Gastroesophageal sphincter (tissue), 4 donors: ENCODE measurements at regions not wholly inside any gene's neighbourhood (a gene's known extent, or its start where the extent isn't known, plus 50 kb on each side); places are given as distances from the start of the nearest gene placed in this dataset.
A peak's percentile ranks its signal among the peaks of the same experiment; 100 is the strongest.

Source experiments
- ATAC-seq: fragments of 150-250 bp; one replicate; pipeline ENCODE4 v1.9.1; 2016; ENCODE audit warnings: mild to moderate bottlenecking, moderate library complexity
- H3K27ac ChIP-seq, 4 donors: fragments of 200-600 bp; sonication (generic) in 3 of 4; 1 replicate in 3 of 4; 2 replicates in 1 of 4; pipeline ENCODE4 v1.5.1; 2016 to 2019
- H3K27me3 ChIP-seq: fragments of 200-600 bp; sonication (generic); one replicate; pipeline ENCODE4 v1.5.1; 2019
- H3K36me3 ChIP-seq, 2 donors: fragments of 200-600 bp; sonication (generic); one replicate each; pipeline ENCODE4 v1.5.1; 2019; ENCODE audit warnings: control low read depth in 1 of 2
- H3K4me1 ChIP-seq, 3 donors: fragments of 200-600 bp; sonication (generic); 1 replicate in 2 of 3; 2 replicates in 1 of 3; pipeline ENCODE4 v1.5.1; 2016 to 2019; ENCODE audit warnings: control low read depth in 2 of 3
- H3K4me3 ChIP-seq, 2 donors: fragments of 200-600 bp; sonication (generic); one replicate each; pipeline ENCODE4 v1.5.1; 2019; ENCODE audit warnings: mild to moderate bottlenecking in 1 of 2, moderate library complexity in 1 of 2
- H3K9me3 ChIP-seq, 3 donors: fragments of 200-600 bp; sonication (generic); one replicate each; pipeline ENCODE4 v1.5.1; 2017 to 2019; ENCODE audit warnings: control low read depth in 2 of 3
- CTCF ChIP-seq, 4 experiments: fragments of 200-600 bp in 2 of 4; fragments of 450-650 bp in 2 of 4; sonication (generic) in 1 of 4; IDR thresholded peaks; one replicate each; pipeline ENCODE4 v1.5.1; 2017 to 2019; ENCODE audit warnings: antibody characterized with exemption in 4 of 4, mild to moderate bottlenecking in 2 of 4, moderate library complexity in 2 of 4
- EP300 ChIP-seq: sonication (generic); formaldehyde crosslinking; IDR thresholded peaks from one replicate; pipeline ENCODE4 v1.6.1; 2017; ENCODE audit warnings: antibody characterized with exemption, mild to moderate bottlenecking
- POLR2A ChIP-seq, 2 donors: fragments of 450-650 bp; IDR thresholded peaks; one replicate each; pipeline ENCODE4 v1.6.1; 2017; ENCODE audit warnings: antibody characterized with exemption in 2 of 2, mild to moderate bottlenecking in 2 of 2, moderate library complexity in 1 of 2
- POLR2AphosphoS5 ChIP-seq: sonication (generic); formaldehyde crosslinking; IDR thresholded peaks from one replicate; pipeline ENCODE4 v1.6.1; 2017; ENCODE audit warnings: antibody characterized with exemption
- WGBS, 2 donors: methylation state at CpG; one replicate each; pipeline ENCODE4 v1.1.5; 2018; ENCODE audit warnings: low coverage in 1 of 2; 5-methylcytosine and 5-hydroxymethylcytosine counted together

GRCh38 chr12:115176741-115177400 lies 492.9 kb upstream of the TBX3 start:
- H3K27me3 ChIP-seq: no peaks in the 10 kb centered on the region
- 55 to 68% methylated on average over 2 to 3 of the region's 3 CpGs for WGBS, 2 donors
- H3K9me3 ChIP-seq: no peaks in the 10 kb centered on the region
- H3K4me1 ChIP-seq: peaks cover 0 to 3% (median 0%) of the 10 kb centered on the region in 3 donors
- no peak for ATAC-seq
- H3K4me3 ChIP-seq: no peak overlapping the region
- no peaks in the 10 kb centered on the region for H3K36me3 ChIP-seq
- TF ChIP-seq POLR2AphosphoS5: no peak
- no peak for TF ChIP-seq POLR2A (IDR thresholded peaks at IDR 0.05)
- no peak for TF ChIP-seq EP300
- no peak for TF ChIP-seq CTCF (IDR thresholded peaks at IDR 0.05)
- no peak overlapping the region for H3K27ac ChIP-seq

- H3K27me3 ChIP-seq: no peaks in the 10 kb centered on the region
- H3K27ac ChIP-seq: no peak overlapping the region
- peaks cover 0 to 3% (median 0%) of the 10 kb centered on the region in 3 donors for H3K4me1 ChIP-seq
- no peak for TF ChIP-seq CTCF (IDR thresholded peaks at IDR 0.05)
- no peak for TF ChIP-seq POLR2AphosphoS5
- no peak for TF ChIP-seq POLR2A (IDR thresholded peaks at IDR 0.05)
- TF ChIP-seq EP300: no peak
- ATAC-seq: no peak
- no peaks in the 10 kb centered on the region for H3K9me3 ChIP-seq
- H3K36me3 ChIP-seq: no peaks in the 10 kb centered on the region
- WGBS, 2 donors: 38 to 47% methylated on average over 7 to 11 of the region's 12 CpGs
- no peak overlapping the region for H3K4me3 ChIP-seq
Observed at GRCh38 chr12:115174920-115175319, 490.9 kb upstream of the TBX3 start.

- Histone ChIP-seq H3K9me3 (no peaks in the 10 kb centered on the region), H3K27me3 (no peaks in the 10 kb centered on the region), H3K36me3 (no peaks in the 10 kb centered on the region), H3K27ac (no peak overlapping the region), H3K4me1 (peaks cover 0 to 3% (median 0%) of the 10 kb centered on the region in 3 donors), H3K4me3 (no peak overlapping the region)
- TF ChIP-seq CTCF (IDR thresholded peaks at IDR 0.05): no peak
- TF ChIP-seq POLR2A (IDR thresholded peaks at IDR 0.05): no peak
- WGBS, 2 donors: 75 to 82% methylated on average over 4 to 5 of the region's 5 CpGs
- ATAC-seq: no peak
Observed at GRCh38 chr12:115172521-115172920, 488.5 kb upstream of the TBX3 start.

- H3K27ac ChIP-seq: no peak overlapping the region
- no peaks in the 10 kb centered on the region for H3K27me3 ChIP-seq
- TF ChIP-seq POLR2AphosphoS5 (no peak), CTCF (IDR thresholded peaks at IDR 0.05) (no peak), EP300 (no peak), POLR2A (IDR thresholded peaks at IDR 0.05) (no peak)
- H3K9me3 ChIP-seq: no peaks in the 10 kb centered on the region
- no peaks in the 10 kb centered on the region for H3K36me3 ChIP-seq
- H3K4me1 ChIP-seq: peaks cover 0 to 3% (median 0%) of the 10 kb centered on the region in 3 donors
- no peak overlapping the region for H3K4me3 ChIP-seq
- WGBS, 2 donors: 29 to 58% methylated on average over 1 to 2 of the region's 2 CpGs
- no peak for ATAC-seq
Observed at GRCh38 chr12:115169981-115170380, 486.0 kb upstream of the TBX3 start.

- no peak for ATAC-seq
- H3K9me3 ChIP-seq: no peaks in the 10 kb centered on the region
- H3K27me3 ChIP-seq: no peaks in the 10 kb centered on the region
- WGBS, 2 donors: 65 to 69% methylated on average over 5 of the region's 5 CpGs
- no peaks in the 10 kb centered on the region for H3K4me1 ChIP-seq
- no peak overlapping the region for H3K27ac ChIP-seq
- TF ChIP-seq POLR2A (IDR thresholded peaks at IDR 0.05): no peak
- peak in 1 of 4 experiments; percentile 24 for TF ChIP-seq CTCF (IDR thresholded peaks at IDR 0.05)
- H3K4me3 ChIP-seq: no peak overlapping the region
- H3K36me3 ChIP-seq: no peaks in the 10 kb centered on the region
Observed at GRCh38 chr12:115166698-115167315, 482.8 kb upstream of the TBX3 start.
